ENCODE measurements at regions not wholly inside any gene's neighbourhood (a gene's known extent, or its start where the extent isn't known, plus 50 kb on each side); places are given as distances from the start of the nearest gene placed in this dataset.

- TF ChIP-seq RNF2 (conservative IDR thresholded peaks at IDR 0.05; ENCODE audit: low read depth) = no peak
- no peak for TF ChIP-seq ZNF138 (CRISPR knock-in tag; IDR thresholded peaks at IDR 0.05; ENCODE audit: low read depth)
- TF ChIP-seq KAT7 (CRISPR knock-in tag; IDR thresholded peaks at IDR 0.05; ENCODE audit: borderline replicate concordance) = no peak
- no peak for TF ChIP-seq NONO (IDR thresholded peaks at IDR 0.05)
- TF ChIP-seq NONO (CRISPR knock-in tag; conservative IDR thresholded peaks at IDR 0.05) = no peak
- no peak for TF ChIP-seq THYN1 (CRISPR knock-in tag; IDR thresholded peaks at IDR 0.05; ENCODE audit: borderline replicate concordance, low read depth)
- TF ChIP-seq IKZF5 (CRISPR knock-in tag; IDR thresholded peaks at IDR 0.05) = no peak
- TF ChIP-seq PHF21A (CRISPR knock-in tag; IDR thresholded peaks at IDR 0.05) = no peak
- no peak for TF ChIP-seq STAT5B (CRISPR knock-in tag; IDR thresholded peaks at IDR 0.05)
- no peak for TF ChIP-seq KMT2A (CRISPR knock-in tag; IDR thresholded peaks at IDR 0.05)
- no peak for TF ChIP-seq ZFY (CRISPR knock-in tag; IDR thresholded peaks at IDR 0.05)
- TF ChIP-seq, protein P1, sequence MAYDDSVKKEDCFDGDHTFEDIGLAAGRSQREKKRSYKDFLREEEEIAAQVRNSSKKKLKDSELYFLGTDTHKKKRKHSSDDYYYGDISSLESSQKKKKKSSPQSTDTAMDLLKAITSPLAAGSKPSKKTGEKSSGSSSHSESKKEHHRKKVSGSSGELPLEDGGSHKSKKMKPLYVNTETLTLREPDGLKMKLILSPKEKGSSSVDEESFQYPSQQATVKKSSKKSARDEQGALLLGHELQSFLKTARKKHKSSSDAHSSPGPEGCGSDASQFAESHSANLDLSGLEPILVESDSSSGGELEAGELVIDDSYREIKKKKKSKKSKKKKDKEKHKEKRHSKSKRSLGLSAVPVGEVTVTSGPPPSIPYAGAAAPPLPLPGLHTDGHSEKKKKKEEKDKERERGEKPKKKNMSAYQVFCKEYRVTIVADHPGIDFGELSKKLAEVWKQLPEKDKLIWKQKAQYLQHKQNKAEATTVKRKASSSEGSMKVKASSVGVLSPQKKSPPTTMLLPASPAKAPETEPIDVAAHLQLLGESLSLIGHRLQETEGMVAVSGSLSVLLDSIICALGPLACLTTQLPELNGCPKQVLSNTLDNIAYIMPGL (CRISPR knock-in tag; IDR thresholded peaks at IDR 0.05; ENCODE audit: borderline replicate concordance in 1 of 2, low read depth in 1 of 2) = no peak
- TF ChIP-seq ATF6 (CRISPR knock-in tag; conservative IDR thresholded peaks at IDR 0.05) = no peak
- intact Hi-C loops (cut with micrococcal nuclease; ENCODE audit: unreplicated experiment) = no loop called here
- H4K20me1 ChIP-seq (ENCODE audit: insufficient read depth, low read length) = no peaks in the 10 kb centered on the region
- no peaks in the 10 kb centered on the region for H3K79me2 ChIP-seq (ENCODE audit: insufficient read depth, low read length)
- WGBS (ENCODE audit: low lambda C conversion rate) = 0% methylated on average over 6 of the region's 6 CpGs
- no peak for ATAC-seq
- CTCF ChIA-PET (ENCODE audit: low intra/inter-chr PET ratio, low total read pairs) = no interaction called here
- no peak overlapping the region for H3K27ac ChIP-seq (ENCODE audit: extremely low read length, insufficient read depth, low read length)
- no peaks in the 10 kb centered on the region for H3K27me3 ChIP-seq (ENCODE audit: control insufficient read depth in 1 of 2, insufficient read depth in 2 of 2, low read length in 2 of 2)
- H3K9ac ChIP-seq (ENCODE audit: insufficient read depth, low read depth, low read length) = no peak overlapping the region
- in situ Hi-C loops (cut with HindIII; ENCODE audit: extremely low pct_ligation_motif_present, low pct_unique_long_range_greater_than_20kb) = no loop called here
- POLR2A ChIA-PET = no interaction called here
- H3K9me3 ChIP-seq (ENCODE audit: low read length) = no peaks in the 10 kb centered on the region
- no peak overlapping the region for H2AFZ ChIP-seq (ENCODE audit: low read length)
- FAIRE-seq = no peak
- no peak for DNase-seq (ENCODE audit: low spot score)
- no peaks in the 10 kb centered on the region for H3K4me1 ChIP-seq (ENCODE audit: insufficient read depth, low read length)
- H3K4me3 ChIP-seq (replicated peaks in 1 of 3; ENCODE audit: insufficient read depth in 1 of 3, low read depth in 2 of 3, low read length in 3 of 3) = no peak overlapping the region
- H3K4me2 ChIP-seq (ENCODE audit: low read depth, low read length) = no peak overlapping the region
- no peaks in the 10 kb centered on the region for H3K36me3 ChIP-seq (replicated peaks in 1 of 2; ENCODE audit: control insufficient read depth in 1 of 2, insufficient read depth in 2 of 2, low read length in 2 of 2)
- no TSS peak for BruUV-seq (replicated peaks)
These were observed 527.2 kb downstream of the PRELID2 start for GRCh38 chr5:145307866-145308382.

Measured in HepG2 (cell line).